OCI-LY7 (cell line): ENCODE measurements at regions not wholly inside any gene's neighbourhood (a gene's known extent, or its start where the extent isn't known, plus 50 kb on each side); places are given as distances from the start of the nearest gene placed in this dataset.

Experiments used
- BruUV-seq: library from RNA; stranded (reverse); fragments of 400-500 nt; replicated peaks from 2 replicates; lab custom pipeline; 2021; lab: Mats Ljungman, UMichigan
- CTCF ChIA-PET: fragments of 300-600 bp; sonication (Branson Sonifier 250); formaldehyde crosslinking; loops from one replicate; lab custom pipeline; 2022; ENCODE audit warnings: antibody characterized with exemption; ENCODE audit not compliant: unreplicated experiment; lab: Charles Lee
- POLR2A ChIA-PET: fragments of 300-600 bp; sonication (Branson Sonifier 250); formaldehyde crosslinking; loops from one replicate; lab custom pipeline; 2022; ENCODE audit warnings: antibody characterized with exemption; lab: Charles Lee
- DNase-seq: peaks from one replicate; pipeline ENCODE4 v3.0.0-alpha.2; 2015; ENCODE audit warnings: low spot score
- H2AFZ ChIP-seq: fragments of 200-600 bp; sonication (generic), shearing (Covaris generic); 2 replicates; pipeline ENCODE4 v1.6.1; 2014; ENCODE audit warnings: mild to moderate bottlenecking, antibody characterized with exemption, low read length, moderate library complexity
- H3K27ac ChIP-seq: fragments of 200-600 bp; sonication (generic); 2 replicates; pipeline ENCODE4 v1.5.1; 2014; ENCODE audit warnings: mixed run types, low read depth, mild to moderate bottlenecking, moderate library complexity, low read length, inconsistent platforms; ENCODE audit not compliant: poor library complexity, severe bottlenecking
- H3K36me3 ChIP-seq: fragments of 200-600 bp; sonication (generic); 2 replicates; pipeline ENCODE4 v1.6.1; 2014; ENCODE audit warnings: mild to moderate bottlenecking, antibody characterized with exemption, low read length, moderate library complexity, mixed read lengths; ENCODE audit not compliant: insufficient read depth
- H3K4me1 ChIP-seq: fragments of 200-600 bp; sonication (generic); 2 replicates; pipeline ENCODE4 v1.5.1; 2014; ENCODE audit warnings: mild to moderate bottlenecking, low read length; ENCODE audit not compliant: insufficient read depth, poor library complexity, severe bottlenecking
- H3K4me2 ChIP-seq: fragments of 200-600 bp; sonication (generic); 2 replicates; pipeline ENCODE4 v1.6.1; 2014; ENCODE audit warnings: mild to moderate bottlenecking, low read length
- H3K4me3 ChIP-seq: fragments of 200-600 bp; sonication (generic); 2 replicates; pipeline ENCODE4 v1.5.1; 2014; ENCODE audit warnings: mild to moderate bottlenecking, low read depth, low read length; ENCODE audit not compliant: poor library complexity, severe bottlenecking
- H3K79me2 ChIP-seq: fragments of 200-600 bp; sonication (generic); 2 replicates; pipeline ENCODE4 v1.6.1; 2016; ENCODE audit warnings: low read depth, mild to moderate bottlenecking, low read length, moderate library complexity, mixed read lengths; ENCODE audit not compliant: insufficient read depth
- H3K9me2 ChIP-seq: fragments of 200-600 bp; sonication (generic); 2 replicates; pipeline ENCODE4 v1.6.1; 2016; ENCODE audit warnings: mild to moderate bottlenecking, low read length, mixed read lengths; ENCODE audit not compliant: insufficient read depth
- H3K9me3 ChIP-seq: fragments of 200-600 bp; sonication (generic); 2 replicates; pipeline ENCODE4 v1.6.1; 2014; ENCODE audit warnings: mild to moderate bottlenecking, mixed run types, low read length, mixed read lengths
- H4K20me1 ChIP-seq: fragments of 200-600 bp; sonication (generic); 2 replicates; pipeline ENCODE4 v1.6.1; 2014; ENCODE audit warnings: mild to moderate bottlenecking, antibody characterized with exemption, low read length, moderate library complexity, mixed read lengths; ENCODE audit not compliant: insufficient read depth
- CTCF ChIP-seq: fragments of 200-600 bp; sonication (generic); conservative IDR thresholded peaks from 2 replicates; pipeline ENCODE4 v1.5.1; 2014; ENCODE audit warnings: mild to moderate bottlenecking, antibody characterized with exemption, low read length, moderate library complexity, mixed read lengths
- EZH2phosphoT487 ChIP-seq: fragments of 200-600 bp; sonication (generic); IDR thresholded peaks from 2 replicates; pipeline ENCODE4 v1.6.1; 2018; ENCODE audit warnings: low read depth, borderline replicate concordance, mild to moderate bottlenecking, mixed run types, antibody characterized with exemption, low read length, moderate library complexity, mixed read lengths
- intact Hi-C: fragments of 100-400 bp; cut with micrococcal nuclease; formaldehyde crosslinking; loops from one replicate; pipeline ENCODE4 v1.10.0; 2022; ENCODE audit not compliant: unreplicated experiment

DNA sequence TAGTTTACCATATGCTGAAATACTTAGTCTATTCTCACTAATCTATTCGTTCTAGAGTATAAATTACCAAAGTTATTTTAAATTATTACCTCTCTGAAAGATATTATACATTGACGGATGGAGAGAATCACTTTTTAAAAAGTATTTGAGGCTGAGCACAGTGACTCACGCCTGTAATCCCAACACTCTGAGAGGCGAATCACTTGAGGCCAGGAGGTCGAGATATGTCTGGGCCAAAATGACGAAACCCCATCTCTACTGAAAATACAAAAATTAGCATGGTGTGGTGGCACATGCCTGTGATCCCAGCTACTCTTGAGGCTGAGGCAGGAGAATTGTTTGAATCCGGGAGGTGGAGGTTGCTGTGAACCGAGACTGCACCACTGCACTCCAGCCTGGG is 64.0 kb upstream of the SPATA31C2 start:
- ChIA-PET CTCF (no interaction called here), POLR2A (no interaction called here)
- DNase-seq: no peak
- Histone ChIP-seq H3K9me2 (no peaks in the 10 kb centered on the region), H3K4me1 (no peaks in the 10 kb centered on the region), H3K4me2 (no peak overlapping the region), H3K36me3 (no peaks in the 10 kb centered on the region), H4K20me1 (no peaks in the 10 kb centered on the region), H3K79me2 (no peaks in the 10 kb centered on the region), H2AFZ (no peak overlapping the region), H3K4me3 (no peak overlapping the region), H3K27ac (no peak overlapping the region), H3K9me3 (no peaks in the 10 kb centered on the region)
- intact Hi-C loops: no loop called here
- BruUV-seq: no TSS peak
- no peak for TF ChIP-seq EZH2phosphoT487
- no peak for TF ChIP-seq CTCF

DNA sequence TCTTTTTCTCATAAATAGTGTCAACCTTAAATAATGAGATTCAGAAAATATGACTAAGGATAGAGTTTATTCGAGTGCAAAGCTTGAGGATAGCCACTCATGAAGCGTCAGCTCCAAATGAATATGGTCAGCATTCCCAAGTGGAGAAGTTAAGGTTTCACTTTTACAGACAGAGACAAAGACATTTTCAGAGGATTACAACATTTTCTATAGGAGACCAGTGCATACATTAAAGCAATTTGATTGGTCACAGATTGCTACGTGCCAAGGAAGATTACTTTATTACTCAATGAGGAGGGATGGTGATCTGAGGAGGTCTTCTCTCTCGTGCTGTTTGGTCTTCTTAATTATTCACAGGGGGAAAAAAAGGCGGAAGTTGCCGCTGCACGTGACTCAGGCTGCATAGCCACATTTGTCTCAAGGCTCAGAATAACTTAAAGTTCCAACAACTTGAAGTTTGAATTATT is 60.1 kb upstream of the SPATA31C2 start:
- peak overlapping the region; percentile 79 for H2AFZ ChIP-seq
- no peaks in the 10 kb centered on the region for H3K9me2 ChIP-seq
- H4K20me1 ChIP-seq: no peaks in the 10 kb centered on the region
- BruUV-seq: no TSS peak
- no peaks in the 10 kb centered on the region for H3K79me2 ChIP-seq
- no peak overlapping the region for H3K27ac ChIP-seq
- H3K4me2 ChIP-seq: 0 out of 2 replicates have a peak overlapping the region, but pooled peaks have one; percentile 19
- intact Hi-C loops: no loop called here
- no peaks in the 10 kb centered on the region for H3K9me3 ChIP-seq
- ChIA-PET POLR2A (interaction anchor here (0.5 kb wide), 1 partner anchor 701 kb away, joined by 3 read pairs; no protein-coding TSS in a partner anchor), CTCF (no interaction called here)
- DNase-seq: peak; percentile 4
- no peaks in the 10 kb centered on the region for H3K36me3 ChIP-seq
- peak overlapping the region; percentile 22 for H3K4me3 ChIP-seq
- no peaks in the 10 kb centered on the region for H3K4me1 ChIP-seq
- no peak for TF ChIP-seq EZH2phosphoT487
- no peak for TF ChIP-seq CTCF

DNA sequence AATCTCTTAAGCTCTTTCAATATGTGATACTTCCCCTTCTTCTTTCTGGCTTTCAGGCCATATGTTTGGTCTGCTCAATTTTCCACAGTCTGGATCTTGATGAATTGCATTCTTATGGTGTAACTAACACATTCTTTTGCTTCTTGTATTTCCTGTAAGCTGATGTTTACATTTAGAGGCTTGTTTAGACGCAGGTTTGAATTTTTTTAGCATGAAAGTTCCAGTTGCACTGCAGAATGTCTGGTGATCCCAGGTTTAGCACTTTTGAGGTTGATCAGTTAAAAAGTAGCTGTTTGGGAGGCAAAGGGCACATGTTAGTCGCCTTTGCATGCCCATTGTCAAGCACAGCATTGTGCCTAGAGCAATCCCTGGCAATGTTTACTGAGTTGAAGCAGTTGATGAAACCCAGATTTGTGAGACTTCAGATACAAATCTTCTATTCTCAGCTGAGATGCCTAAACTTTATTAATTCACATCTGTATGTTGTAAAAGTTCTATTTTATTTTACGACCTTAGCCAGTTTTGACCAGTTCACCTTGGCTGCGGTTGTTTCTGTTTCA is 59.6 kb upstream of the SPATA31C2 start:
- Histone ChIP-seq H3K4me2 (no peak overlapping the region), H3K36me3 (no peaks in the 10 kb centered on the region), H4K20me1 (no peaks in the 10 kb centered on the region), H3K4me1 (no peaks in the 10 kb centered on the region), H2AFZ (peak overlapping the region; percentile 79), H3K9me2 (no peaks in the 10 kb centered on the region), H3K27ac (no peak overlapping the region), H3K9me3 (no peaks in the 10 kb centered on the region), H3K79me2 (no peaks in the 10 kb centered on the region), H3K4me3 (no peak overlapping the region)
- TF ChIP-seq CTCF: no peak
- no peak for TF ChIP-seq EZH2phosphoT487
- intact Hi-C loops: no loop called here
- no peak for DNase-seq
- no TSS peak for BruUV-seq
- POLR2A ChIA-PET: interaction anchor here (0.5 to 0.7 kb wide), 2 partner anchors 288 to 702 kb away, joined by 3 read pairs; no protein-coding TSS in a partner anchor
- CTCF ChIA-PET: no interaction called here
